ENCODE measurements at regions not wholly inside any gene's neighbourhood (a gene's known extent, or its start where the extent isn't known, plus 50 kb on each side); places are given as distances from the start of the nearest gene placed in this dataset.
A peak's percentile ranks its signal among the peaks of the same experiment; 100 is the strongest.
"Not testable (repeated sequence)": the region's sequence is repeated elsewhere in the genome, so short reads cannot be mapped to it uniquely, and the experiment has no call there.

- ATAC-seq (no peak), DNase-seq (no peak)
- intact Hi-C loops (cut with DNase I), result loop anchor here in 4 of 10 donors (2.0 to 10.0 kb wide), 3 partner anchors 236 to 239 kb away; no protein-coding TSS in a partner anchor
- peaks cover 0 to 12% (median 0%) of the 10 kb centered on the region in 7 donors for H3K27me3 ChIP-seq
- no peaks in the 10 kb centered on the region for H3K4me1 ChIP-seq
- 91 to 95% methylated on average over 3 of the region's 3 CpGs for WGBS, 2 donors
- H3K36me3 ChIP-seq, result no peaks in the 10 kb centered on the region
- TF ChIP-seq, protein P1, sequence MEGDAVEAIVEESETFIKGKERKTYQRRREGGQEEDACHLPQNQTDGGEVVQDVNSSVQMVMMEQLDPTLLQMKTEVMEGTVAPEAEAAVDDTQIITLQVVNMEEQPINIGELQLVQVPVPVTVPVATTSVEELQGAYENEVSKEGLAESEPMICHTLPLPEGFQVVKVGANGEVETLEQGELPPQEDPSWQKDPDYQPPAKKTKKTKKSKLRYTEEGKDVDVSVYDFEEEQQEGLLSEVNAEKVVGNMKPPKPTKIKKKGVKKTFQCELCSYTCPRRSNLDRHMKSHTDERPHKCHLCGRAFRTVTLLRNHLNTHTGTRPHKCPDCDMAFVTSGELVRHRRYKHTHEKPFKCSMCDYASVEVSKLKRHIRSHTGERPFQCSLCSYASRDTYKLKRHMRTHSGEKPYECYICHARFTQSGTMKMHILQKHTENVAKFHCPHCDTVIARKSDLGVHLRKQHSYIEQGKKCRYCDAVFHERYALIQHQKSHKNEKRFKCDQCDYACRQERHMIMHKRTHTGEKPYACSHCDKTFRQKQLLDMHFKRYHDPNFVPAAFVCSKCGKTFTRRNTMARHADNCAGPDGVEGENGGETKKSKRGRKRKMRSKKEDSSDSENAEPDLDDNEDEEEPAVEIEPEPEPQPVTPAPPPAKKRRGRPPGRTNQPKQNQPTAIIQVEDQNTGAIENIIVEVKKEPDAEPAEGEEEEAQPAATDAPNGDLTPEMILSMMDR (IDR thresholded peaks at IDR 0.05), result no peak
- H3K27ac ChIP-seq, result no peak overlapping the region
- H3K9me3 ChIP-seq, result no peaks in the 10 kb centered on the region
- H3K4me3 ChIP-seq, result no peak overlapping the region
Observed at GRCh38 chrX:40878766-40879165, 143.4 kb upstream of the MED14 start.

DNA sequence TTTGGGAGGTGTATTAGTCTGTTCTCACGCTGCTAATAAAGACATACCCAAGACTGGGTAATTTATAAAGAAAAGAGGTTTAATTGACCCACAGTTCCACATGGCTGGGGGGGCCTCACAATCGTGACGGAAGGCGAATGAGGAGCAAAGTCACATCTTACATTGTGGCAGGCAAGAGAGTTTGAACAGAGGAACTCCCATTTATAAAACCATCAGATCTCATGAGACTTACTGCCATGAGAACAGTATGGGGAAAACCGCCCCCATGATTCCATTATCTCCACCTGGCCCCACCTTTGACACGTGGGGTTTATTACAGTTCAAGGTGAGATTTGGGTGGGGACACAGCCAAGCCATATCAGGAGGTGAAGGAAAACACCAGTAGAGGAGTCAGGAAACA is 143.8 kb upstream of the MED14 start:
- H3K4me1 ChIP-seq, H3K9me3 ChIP-seq, ATAC-seq, H3K27me3 ChIP-seq, H3K27ac ChIP-seq, DNase-seq, H3K36me3 ChIP-seq, H3K4me3 ChIP-seq: not testable (repeated sequence)
- intact Hi-C loops (cut with DNase I), result loop anchor here in 4 of 10 donors (2.0 to 10.0 kb wide), 3 partner anchors 236 to 238 kb away; no protein-coding TSS in a partner anchor
- 83 to 86% methylated on average over 6 of the region's 6 CpGs for WGBS, 2 donors

- Histone ChIP-seq H3K4me3 (no peak overlapping the region), H3K9me3 (no peaks in the 10 kb centered on the region), H3K36me3 (no peaks in the 10 kb centered on the region), H3K4me1 (no peaks in the 10 kb centered on the region), H3K27ac (no peak overlapping the region), H3K27me3 (peaks cover 0 to 9% (median 0%) of the 10 kb centered on the region in 7 donors)
- intact Hi-C loops (cut with DNase I), result loop anchor here in 2 of 10 donors (5.0 to 10.0 kb wide), 2 partner anchors 232 to 234 kb away; no protein-coding TSS in a partner anchor
- TF ChIP-seq, protein P1 (IDR thresholded peaks at IDR 0.05), result no peak
- DNase-seq, result no peak
- 58 to 82% methylated on average over 3 of the region's 3 CpGs for WGBS, 2 donors
- no peak for ATAC-seq
Observed at GRCh38 chrX:40880712-40881111, 145.4 kb upstream of the MED14 start.

DNA sequence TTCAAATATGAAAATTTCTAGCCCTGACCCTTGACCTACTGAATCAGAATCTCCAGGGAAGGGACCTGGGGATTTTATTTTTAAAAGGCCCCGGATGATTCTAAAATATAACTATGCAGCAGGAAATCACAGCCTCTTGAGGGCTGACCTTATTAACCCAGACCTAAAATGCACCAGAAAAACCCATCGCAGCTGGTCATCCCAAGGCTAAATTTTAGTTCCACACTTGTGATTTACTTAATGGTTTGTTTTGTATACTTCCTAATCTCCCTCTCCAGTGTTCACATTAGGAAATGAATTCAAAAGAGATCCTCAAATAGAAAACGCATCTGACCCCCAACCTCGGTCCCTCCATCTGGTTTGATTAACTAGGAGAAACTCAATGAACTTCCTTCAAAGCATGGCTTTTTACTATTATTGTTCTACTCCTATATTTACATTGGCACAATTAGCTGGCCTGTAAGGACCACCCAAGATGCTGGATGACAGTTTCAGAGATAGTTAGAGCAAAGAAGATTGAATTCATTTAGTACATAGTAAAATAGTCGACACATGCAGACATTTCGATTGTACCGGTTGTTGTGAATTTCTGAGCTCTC is 147.8 kb upstream of the MED14 start:
- Histone ChIP-seq H3K4me3 (no peak overlapping the region), H3K4me1 (no peaks in the 10 kb centered on the region), H3K27ac (no peak overlapping the region), H3K9me3 (no peaks in the 10 kb centered on the region), H3K27me3 (peaks cover 0 to 18% (median 0%) of the 10 kb centered on the region in 7 donors), H3K36me3 (no peaks in the 10 kb centered on the region)
- intact Hi-C loops (cut with DNase I), result loop anchor here in 2 of 10 donors (5.0 to 10.0 kb wide), 2 partner anchors 229 to 232 kb away; no protein-coding TSS in a partner anchor
- WGBS, 2 donors, result 59 to 66% methylated on average over 7 of the region's 7 CpGs
- TF ChIP-seq, protein P1 (IDR thresholded peaks at IDR 0.05), result no peak
- ATAC-seq (peak in 4 of 8 donors; percentile 21 to 61 (median 44)), DNase-seq (peak in 1 of 2 donors; percentile 13)

GRCh38 chrX:40885989-40886388 is 150.6 kb upstream of the MED14 start:
- DNase-seq (no peak), ATAC-seq (no peak)
- Histone ChIP-seq H3K4me1 (no peaks in the 10 kb centered on the region), H3K27me3 (peaks cover 0 to 23% (median 0%) of the 10 kb centered on the region in 7 donors), H3K27ac (no peak overlapping the region), H3K9me3 (peaks cover 0 to 2% (median 0%) of the 10 kb centered on the region in 11 donors), H3K36me3 (no peaks in the 10 kb centered on the region), H3K4me3 (no peak overlapping the region)
- intact Hi-C loops (cut with DNase I), result loop anchor here in 1 of 10 donors (10.0 kb wide), 1 partner anchor 229 kb away; no protein-coding TSS in a partner anchor
- TF ChIP-seq, protein P1 (IDR thresholded peaks at IDR 0.05), result no peak
- 95 to 97% methylated on average over 4 of the region's 4 CpGs for WGBS, 2 donors

Data from heart right ventricle (tissue), 16 donors.